Ishikawa (cell line): ENCODE measurements at regions not wholly inside any gene's neighbourhood (a gene's known extent, or its start where the extent isn't known, plus 50 kb on each side); places are given as distances from the start of the nearest gene placed in this dataset.

Experiments used
- EP300 ChIP-seq: IDR thresholded peaks from 2 replicates; pipeline ENCODE4 v1.6.1; 2012; ENCODE audit warnings: borderline replicate concordance
- MAX ChIP-seq: IDR thresholded peaks from 2 replicates; pipeline ENCODE4 v1.6.1; 2012
- NFIC ChIP-seq: IDR thresholded peaks from 2 replicates; pipeline ENCODE4 v1.6.1; 2012
- RAD21 ChIP-seq: IDR thresholded peaks from 2 replicates; pipeline ENCODE4 v1.6.1; 2012; ENCODE audit warnings: low read depth

- TF ChIP-seq EP300 (no peak), MAX (no peak), RAD21 (no peak), NFIC (no peak)
These were observed 184.5 kb downstream of the FASLG start for GRCh38 chr1:172843444-172843843.
